ENCODE measurements at regions not wholly inside any gene's neighbourhood (a gene's known extent, or its start where the extent isn't known, plus 50 kb on each side); places are given as distances from the start of the nearest gene placed in this dataset.
"Not testable (repeated sequence)": the region's sequence is repeated elsewhere in the genome, so short reads cannot be mapped to it uniquely, and the experiment has no call there.

DNA sequence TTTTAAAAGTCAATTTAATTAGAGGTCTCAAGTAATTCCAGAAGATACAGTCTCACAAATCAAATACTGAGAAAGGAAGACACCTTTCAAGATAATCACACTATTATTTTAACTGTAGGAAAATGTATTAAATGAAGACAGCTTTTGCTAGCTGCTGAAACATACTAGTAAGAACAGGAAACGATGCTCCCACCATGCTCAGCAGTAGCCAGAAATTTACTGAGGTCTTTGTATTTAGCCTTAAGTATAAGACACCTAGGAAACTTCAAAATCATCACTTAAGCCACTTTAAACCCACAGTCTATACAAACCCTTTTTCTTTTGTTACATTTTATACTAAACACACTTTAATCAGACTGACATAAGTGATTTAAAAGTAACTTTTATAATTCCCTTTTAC lies 72.7 kb upstream of the NPIPB12 start:
- not testable (repeated sequence) for DNase-seq

DNA sequence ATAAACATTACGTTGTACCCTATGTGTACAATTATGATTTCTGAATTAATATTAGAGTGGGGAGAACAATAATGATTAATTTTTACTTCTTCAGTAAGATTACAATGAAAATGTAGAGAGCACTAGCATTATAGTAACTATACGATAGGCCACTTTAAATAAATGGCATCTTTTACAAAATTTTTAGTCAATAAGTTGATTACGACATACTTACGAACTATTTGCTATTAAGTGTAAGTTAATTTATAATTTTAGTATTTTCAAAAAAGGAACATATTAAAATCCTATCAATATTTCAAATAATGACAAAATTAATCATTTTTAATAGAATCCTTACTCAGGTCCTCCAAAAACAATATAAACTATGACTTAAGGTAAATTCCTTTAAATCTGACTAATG lies 75.6 kb upstream of the NPIPB12 start:
- DNase-seq: not testable (repeated sequence)

DNA sequence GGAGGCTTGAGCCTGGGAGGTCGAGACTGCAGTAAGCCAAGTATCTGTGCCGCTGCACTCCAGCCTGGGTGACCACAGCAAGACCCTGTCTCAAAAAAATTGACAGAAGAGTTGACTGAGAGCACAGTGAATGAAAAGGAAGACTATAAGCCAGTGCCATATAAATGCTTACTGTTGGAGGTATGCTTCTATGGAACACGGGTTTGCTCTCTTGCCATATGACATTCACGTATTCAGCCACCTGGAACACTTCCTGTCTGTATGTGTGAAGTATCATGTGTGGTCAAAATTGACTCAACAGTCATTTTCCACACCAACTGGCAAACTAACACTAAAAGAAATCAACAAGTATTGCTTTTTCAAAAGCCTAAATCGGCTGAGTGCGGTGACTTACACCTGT lies 71.1 kb upstream of the SPN start:
- DNase-seq: not testable (repeated sequence)

DNA sequence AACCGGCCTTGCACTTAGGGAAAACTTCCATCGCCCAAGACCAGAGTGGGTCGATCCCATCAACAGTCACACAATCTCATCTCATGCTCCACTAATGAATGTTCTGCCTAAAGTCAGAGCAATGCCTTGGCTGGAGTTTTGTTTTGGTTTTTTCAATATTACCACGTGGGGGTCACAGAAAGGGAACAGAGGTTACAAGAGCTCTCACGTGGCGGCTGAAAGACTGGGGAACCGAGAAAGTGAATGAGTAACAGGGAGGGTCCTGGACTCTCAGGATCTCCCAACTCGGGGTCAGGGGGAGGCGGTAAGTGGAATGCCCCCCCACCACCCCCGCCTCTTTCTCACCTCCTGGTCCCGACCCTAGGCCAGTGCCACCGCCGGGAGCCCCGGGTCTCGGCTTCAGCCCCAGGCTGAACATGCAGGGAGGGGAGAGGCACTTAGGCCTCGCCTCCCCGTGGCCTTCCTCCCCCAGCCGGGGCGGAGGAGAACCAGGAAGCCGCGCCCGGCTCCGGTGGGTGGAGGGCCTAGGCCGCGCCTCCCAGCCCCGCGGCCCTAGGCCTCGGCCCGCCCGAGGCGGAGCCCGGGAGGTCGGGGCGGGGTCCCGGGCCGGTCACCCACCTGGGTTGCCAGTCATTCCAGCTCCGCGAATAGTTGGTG lies 68.7 kb upstream of the SPN start:
- peak; percentile 19 to 34 for DNase-seq

DNA sequence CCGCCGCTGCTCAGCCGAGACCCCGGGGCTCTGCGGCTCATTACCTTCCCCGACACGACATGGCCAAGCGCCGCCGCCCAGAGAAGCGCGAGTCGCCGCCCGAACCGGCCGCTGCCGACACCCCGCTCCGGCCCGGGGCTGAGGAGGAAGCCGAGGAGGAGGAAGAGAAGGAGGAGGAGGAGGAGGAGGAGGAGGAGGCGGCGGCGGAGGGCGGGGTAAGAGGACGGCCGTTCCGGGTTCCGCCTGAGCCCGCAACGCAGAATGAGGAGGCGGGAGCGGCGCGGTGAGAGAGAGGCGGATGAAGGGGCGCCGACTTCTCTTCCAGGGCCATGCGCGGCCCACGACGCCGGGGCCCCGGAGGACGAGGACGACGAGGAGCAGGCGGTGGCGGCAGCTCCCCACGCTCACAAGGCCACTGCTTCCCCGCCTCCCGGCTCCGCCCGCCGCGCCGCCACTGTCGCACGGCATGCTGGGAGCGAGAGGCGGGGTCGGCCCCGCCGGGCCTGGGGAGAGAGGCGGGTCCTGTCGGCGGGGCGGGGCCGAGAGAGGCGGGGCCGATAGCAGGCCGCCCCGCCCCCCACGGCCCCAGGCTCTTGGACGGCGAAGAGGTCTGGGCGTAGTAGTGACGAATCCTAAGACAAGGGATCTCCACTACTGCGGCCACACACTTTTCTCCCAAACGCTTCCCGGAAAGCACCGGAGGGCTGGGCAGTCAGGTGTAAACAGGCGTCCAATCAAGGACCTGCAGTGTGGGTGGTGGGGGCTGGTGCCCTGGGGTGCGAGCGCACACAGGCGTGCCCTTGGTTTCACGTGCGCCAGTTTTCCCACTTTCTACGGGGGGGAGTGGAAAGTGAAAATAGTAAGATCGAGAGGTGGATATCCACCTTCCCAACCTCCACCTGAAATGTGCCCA lies 67.9 kb upstream of the SPN start:
- peak; percentile 85 for DNase-seq

DNA sequence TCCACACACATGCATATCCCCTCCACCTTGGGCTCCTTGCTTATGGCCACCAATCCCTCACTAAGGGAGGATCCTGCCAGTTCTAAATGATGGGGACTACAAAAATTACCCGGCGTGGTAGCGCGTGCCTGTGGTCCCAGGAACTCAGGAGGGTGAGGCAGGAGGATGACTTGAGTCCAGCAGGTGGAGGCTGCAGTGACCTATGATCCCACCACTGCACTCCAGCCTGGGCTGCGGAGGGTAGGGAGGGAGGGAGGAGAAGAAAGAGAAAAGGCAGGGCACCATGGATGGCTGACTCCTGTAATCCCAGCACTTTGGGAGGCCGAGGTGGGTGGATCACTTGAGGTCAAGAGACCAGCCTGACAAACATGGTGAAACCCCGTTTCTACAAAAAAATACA lies 66.0 kb upstream of the SPN start:
- not testable (repeated sequence) for DNase-seq

DNA sequence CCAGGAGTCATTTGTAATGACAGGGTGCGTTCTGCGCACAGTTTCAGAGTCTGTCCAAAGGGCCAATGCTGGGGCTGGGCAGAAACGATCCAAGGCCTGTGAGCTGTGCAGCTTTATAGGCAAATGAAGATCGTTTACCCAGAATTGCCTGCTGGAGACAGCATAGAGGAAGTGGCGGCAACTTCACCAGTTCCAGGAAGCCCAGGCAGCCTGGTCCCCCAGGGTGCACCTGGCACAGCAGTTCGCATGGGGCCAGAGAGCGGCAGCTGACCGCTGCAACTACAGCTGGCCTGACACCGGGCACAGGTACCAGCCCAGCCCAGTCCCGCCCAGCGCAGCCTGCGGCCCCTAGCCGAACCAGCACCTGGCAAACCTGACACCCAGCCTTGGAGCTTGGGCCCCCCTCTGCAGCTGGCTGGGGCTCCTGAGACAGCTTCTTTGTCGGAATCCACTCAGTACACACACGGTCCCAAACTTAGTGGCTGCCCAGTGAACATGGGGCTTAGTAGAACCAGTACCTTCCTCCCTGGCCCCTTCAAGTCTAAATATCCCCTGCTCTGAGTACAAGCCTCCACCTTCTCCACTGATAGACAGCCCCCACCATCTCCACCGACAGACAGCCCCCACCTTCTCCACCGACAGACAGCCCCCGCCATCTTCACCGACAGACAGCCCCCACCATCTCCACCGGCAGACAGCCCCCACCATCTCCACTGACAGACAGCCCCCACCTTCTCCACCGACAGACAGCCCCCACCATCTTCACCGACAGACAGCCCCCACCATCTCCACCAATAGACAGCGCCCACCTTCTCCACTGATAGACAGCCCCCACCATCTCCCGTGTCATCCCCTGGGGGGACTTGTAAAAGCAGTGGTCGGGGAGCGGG lies 62.7 kb upstream of the SPN start:
- not testable (repeated sequence) for DNase-seq

DNA sequence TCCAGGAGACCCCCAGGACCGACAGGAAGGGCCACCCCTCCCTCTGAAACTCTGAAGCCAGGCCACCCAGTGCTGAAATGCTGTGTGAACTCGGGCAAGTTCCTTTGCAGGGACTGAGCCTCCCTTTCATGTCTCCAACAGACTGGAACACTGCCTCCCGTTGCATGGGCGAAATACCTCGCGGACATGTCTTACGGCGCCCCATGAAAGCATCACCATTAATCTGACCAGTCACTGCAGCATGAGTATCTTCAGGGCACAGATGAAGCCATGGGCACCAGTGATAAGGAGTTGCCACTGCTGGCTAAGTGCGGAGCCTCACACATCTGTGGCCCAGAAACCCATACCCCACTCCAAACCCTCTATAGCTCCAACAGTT lies 60.8 kb upstream of the SPN start:
- not testable (repeated sequence) for DNase-seq

DNA sequence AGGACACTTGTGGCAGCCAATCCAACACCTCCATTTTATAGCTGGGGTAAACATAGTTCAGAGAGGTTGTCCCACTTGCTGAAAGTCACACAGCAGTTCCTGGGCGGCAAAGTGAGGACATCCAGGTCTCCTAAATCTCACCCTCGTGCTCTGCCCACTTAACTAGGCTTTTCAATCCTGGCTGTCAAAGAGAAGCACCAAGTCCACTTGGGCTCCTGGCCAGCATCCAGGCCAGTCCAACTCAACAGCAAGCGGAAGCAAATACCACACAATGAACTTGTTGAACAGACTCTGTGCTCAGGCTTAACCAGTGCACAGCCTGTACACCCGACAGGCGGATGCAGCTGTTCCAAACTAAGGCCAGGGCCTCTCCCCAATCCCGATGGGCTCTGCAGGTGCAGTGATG lies 60.4 kb upstream of the SPN start:
- DNase-seq: not testable (repeated sequence)

DNA sequence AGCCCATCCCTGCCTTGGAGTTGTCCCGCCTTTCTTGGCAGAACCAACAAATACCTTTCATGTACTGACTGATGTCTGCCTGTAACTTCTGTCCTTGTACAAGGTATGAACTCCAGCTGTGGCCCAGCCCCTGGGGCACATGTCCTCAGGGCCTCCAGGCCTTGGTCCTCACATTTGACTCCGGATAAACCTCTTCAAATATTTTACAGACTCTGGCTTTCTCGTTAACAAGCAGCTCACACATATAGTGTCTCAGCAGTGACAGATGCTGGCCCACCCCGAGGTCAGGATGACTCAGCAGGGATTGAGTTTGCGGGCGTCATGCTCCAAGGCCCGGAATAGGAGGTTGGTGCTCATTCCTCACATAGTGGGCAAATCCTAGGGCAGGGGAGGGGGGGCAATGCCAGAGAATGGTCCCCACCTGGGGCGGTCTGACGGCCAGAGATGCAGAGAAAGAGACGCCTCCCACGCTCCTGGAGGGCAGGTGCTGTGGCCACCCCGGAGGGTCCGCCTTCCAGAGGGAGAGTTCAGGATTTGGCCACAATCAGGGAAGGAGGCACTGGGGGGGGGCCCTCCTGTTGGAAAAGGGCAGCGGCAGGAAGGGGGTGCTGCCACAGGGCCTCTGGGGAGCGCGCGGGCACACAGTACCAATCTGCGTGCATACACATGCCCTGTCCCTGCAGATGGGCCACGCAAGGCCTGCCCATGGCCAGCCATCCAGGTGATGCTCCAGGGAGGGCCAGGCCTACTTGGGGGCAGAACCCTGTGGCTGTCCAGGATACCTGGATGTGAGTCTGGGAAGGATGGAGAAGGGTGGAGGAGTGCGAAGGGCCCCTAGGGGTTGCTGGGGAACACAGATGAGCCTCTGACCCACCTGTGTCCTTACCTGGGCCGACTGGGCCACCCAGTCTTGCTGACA lies 58.2 kb upstream of the SPN start:
- not testable (repeated sequence) for DNase-seq

DNA sequence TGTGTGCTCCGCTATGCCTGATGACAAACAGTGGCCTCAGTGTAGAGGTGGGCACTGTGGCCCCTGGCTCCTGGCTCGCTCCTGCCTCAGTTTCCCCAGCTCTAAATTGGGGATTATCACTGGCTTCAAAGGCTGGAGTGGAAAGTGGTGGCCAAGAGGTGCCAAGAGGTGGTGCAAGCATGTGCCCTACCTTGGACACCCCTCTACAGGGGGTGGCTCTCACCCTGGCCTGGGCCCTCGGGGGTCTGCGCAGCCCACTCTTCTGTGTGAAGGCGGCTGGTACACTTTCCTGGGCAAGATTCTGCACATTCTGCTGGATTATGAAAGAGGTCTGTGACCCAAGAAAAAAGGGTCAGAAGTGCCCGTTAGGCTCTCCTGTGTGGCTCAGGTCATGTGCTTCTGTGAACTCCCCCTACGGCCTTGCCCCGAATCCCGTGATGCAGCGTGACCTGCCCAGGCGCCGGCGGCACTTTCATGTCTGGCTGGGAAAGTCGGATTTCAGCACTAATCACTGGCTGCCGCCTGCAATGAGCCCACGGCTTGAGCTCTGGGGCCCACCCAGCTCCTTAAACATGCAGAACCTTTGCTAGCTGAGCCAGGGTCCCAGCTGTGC lies 57.3 kb upstream of the SPN start:
- DNase-seq: not testable (repeated sequence)

DNA sequence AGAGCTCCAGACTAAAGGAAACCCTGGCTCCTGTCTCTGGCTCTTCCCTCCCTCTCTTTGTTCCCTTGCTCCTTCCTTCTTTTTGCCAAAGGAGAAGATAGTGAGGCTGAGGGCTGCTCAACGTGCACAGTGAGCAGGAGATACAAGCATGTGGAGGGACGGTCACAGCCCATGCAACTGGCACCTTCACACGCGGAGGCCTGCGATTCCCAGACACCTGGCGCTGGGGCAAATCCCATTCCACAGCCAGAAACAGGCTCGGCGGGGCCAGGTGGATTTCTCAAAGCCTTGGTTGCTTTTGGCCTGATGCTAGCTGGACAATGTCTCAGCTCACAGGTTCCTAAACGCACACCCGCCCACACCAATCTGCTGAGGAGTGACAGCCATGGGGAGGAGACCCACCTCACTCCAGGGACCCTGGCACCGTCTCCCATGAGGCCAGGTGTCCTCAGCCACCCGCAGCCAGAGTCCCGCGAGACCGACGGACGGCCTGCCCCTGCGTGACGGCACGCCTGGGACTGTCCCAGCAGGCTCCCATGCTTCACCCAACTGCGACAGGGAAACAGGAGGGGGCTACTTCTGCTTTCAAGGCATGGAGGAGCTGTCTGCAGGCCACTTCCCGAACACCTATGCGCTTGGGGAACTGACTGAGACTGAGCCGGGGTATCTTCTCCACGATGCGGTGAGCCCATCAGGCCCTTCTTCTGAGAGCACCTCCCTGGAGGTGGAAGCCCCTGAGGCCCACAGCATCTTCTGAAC lies 56.2 kb upstream of the SPN start:
- not testable (repeated sequence) for DNase-seq

DNA sequence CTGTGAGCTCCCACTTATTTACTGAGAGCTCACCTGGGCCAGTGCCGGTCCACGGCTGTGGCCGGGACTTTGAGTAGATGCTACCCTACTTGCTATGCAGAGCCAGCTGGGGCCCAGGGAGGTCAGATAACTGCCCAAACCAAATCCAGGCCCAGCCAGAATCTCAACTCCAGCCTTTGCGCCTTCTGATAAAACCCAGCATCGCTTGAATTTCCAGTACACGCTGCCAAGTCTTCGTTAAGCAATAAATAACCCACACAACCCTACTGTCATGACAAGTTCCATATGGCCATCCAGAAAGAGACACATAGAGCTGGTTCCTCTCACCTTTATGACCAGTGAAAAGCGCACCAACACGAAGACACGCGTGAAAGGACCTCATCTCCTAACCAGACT lies 55.6 kb upstream of the SPN start:
- peak in 1 of 2 donors; percentile 26 for DNase-seq

DNA sequence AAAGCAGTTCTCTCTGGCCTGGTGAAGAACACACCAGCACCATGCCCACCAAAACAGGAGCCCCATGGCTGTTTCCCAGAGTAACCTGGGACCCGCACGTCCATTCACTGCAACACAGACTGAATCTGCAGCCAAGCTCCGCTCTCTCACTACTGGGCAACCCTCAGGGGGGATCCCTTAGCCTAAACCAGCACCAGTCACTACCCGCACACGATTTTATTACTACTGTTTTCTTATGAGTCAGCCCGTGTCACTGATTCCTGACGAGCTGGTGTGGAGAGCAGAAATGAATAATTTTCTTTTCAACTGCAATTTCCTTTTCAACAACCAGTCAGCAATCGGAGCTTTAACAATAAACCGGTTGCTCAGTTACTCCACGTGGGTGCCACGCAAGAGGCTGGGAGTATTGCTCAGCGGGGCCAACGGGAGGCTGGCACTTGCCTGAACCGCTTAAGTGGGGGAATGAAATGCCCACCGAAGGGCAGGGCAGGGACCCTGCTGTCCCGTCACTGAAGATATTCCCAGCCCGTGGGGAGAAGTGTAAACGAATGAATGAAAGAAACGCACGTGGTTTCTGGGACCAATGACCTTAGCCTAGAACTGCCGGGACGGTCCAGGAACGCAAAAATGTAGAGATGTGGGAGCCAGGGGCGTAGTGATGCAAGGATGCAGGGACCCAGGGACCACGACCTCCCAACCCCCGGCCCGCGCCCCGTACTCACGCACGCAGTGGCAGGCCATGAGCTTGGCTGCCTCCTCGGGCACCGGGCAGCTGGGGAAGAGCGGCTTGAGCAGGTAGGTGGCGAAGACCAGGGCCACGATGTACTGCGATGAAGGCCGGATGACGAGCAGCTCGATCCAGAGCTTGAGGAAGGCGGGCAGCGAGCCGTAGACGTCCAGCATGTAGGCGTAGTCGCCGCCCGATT lies 50.4 kb upstream of the SPN start:
- not testable (repeated sequence) for DNase-seq

Measured in right lung (tissue), 2 donors.